Muscle layer of duodenum (tissue), 2 donors: ENCODE measurements at regions not wholly inside any gene's neighbourhood (a gene's known extent, or its start where the extent isn't known, plus 50 kb on each side); places are given as distances from the start of the nearest gene placed in this dataset.
"Not testable (repeated sequence)": the region's sequence is repeated elsewhere in the genome, so short reads cannot be mapped to it uniquely, and the experiment has no call there.

Source experiments
- H3K27ac ChIP-seq: one replicate; pipeline ENCODE4 v1.7.0; 2013; ENCODE audit warnings: mild to moderate bottlenecking, low read length
- H3K27me3 ChIP-seq: one replicate; pipeline ENCODE4 v1.7.0; 2013; ENCODE audit warnings: low read depth, mild to moderate bottlenecking, control low read depth, low read length
- H3K36me3 ChIP-seq, 2 donors: one replicate each; pipeline ENCODE4 v1.7.0; 2013; ENCODE audit warnings: low read length in 2 of 2, control low read depth in 1 of 2, mild to moderate bottlenecking in 1 of 2; ENCODE audit not compliant: insufficient read depth in 2 of 2, control insufficient read depth in 1 of 2
- H3K4me1 ChIP-seq, 2 donors: one replicate each; pipeline ENCODE4 v1.7.0; 2013; ENCODE audit warnings: low read length in 2 of 2, mild to moderate bottlenecking in 2 of 2, control low read depth in 1 of 2, moderate library complexity in 1 of 2; ENCODE audit not compliant: insufficient read depth in 2 of 2, control insufficient read depth in 1 of 2
- H3K4me3 ChIP-seq, 2 donors: one replicate each; pipeline ENCODE4 v1.7.0; 2013; ENCODE audit warnings: low read length in 2 of 2, low read depth in 1 of 2, mild to moderate bottlenecking in 1 of 2
- H3K9me3 ChIP-seq, 2 donors: one replicate each; pipeline ENCODE4 v1.7.0; 2013; ENCODE audit warnings: low read length in 2 of 2, control low read depth in 1 of 2, mild to moderate bottlenecking in 1 of 2; ENCODE audit not compliant: control insufficient read depth in 1 of 2
- donor health status: healthy.

- Histone ChIP-seq H3K27ac (no peak overlapping the region), H3K9me3 (no peaks in the 10 kb centered on the region), H3K4me3 (no peak overlapping the region), H3K27me3 (no peaks in the 10 kb centered on the region), H3K36me3 (no peaks in the 10 kb centered on the region), H3K4me1 (no peaks in the 10 kb centered on the region)
Measured at GRCh38 chr2:192735447-192735846, 540.7 kb upstream of the TMEFF2 start.

GRCh38 chr2:192729369-192729768, 534.6 kb upstream of the TMEFF2 start:
- Histone ChIP-seq H3K36me3 (no peaks in the 10 kb centered on the region), H3K27ac (no peak overlapping the region), H3K4me3 (no peak overlapping the region), H3K9me3 (no peaks in the 10 kb centered on the region), H3K27me3 (no peaks in the 10 kb centered on the region), H3K4me1 (no peaks in the 10 kb centered on the region)

DNA sequence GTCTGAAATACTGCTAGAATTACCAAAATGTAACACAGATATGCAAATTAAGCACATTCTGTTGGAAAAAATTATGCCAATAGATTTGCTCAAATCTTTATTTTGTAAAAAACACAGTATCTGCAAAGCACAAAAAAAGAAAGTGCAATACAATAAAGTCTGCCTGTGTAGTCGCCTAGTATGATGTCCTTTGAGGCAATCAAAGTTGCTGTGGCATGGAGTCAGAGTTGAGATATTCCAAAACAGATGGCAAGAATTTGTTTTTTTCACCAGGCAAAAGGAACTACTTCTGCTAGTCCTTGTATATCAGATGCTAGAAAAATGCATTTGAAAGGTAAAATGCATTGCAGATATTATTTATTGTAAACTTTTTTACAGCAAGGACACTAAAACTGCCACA, 531.3 kb upstream of the TMEFF2 start:
- H3K4me3 ChIP-seq: no peak overlapping the region
- no peaks in the 10 kb centered on the region for H3K36me3 ChIP-seq
- no peaks in the 10 kb centered on the region for H3K27me3 ChIP-seq
- H3K27ac ChIP-seq: no peak overlapping the region
- no peaks in the 10 kb centered on the region for H3K4me1 ChIP-seq
- H3K9me3 ChIP-seq: no peaks in the 10 kb centered on the region

DNA sequence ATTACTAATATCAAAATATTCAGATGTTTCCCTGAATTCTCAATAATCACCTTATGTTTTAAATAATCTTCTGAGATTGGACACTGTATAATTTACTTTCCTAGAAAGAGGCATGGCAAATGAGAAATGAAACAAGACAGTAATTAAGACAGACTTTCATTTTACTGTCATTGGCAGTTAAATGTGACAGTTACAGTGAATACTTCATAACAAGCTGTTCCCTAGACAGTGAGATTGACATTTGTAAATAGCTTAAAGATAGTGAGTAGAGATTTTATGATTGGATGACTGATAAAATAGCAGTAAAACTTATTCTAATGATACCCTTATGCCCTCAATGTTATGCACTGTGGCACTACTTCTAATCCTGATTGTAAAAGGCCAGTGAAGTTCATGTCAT, 524.9 kb upstream of the TMEFF2 start:
- Histone ChIP-seq H3K27ac (no peak overlapping the region), H3K36me3 (no peaks in the 10 kb centered on the region), H3K4me3 (no peak overlapping the region), H3K27me3 (no peaks in the 10 kb centered on the region), H3K4me1 (no peaks in the 10 kb centered on the region), H3K9me3 (no peaks in the 10 kb centered on the region)

GRCh38 chr2:192718340-192718739, 523.6 kb upstream of the TMEFF2 start:
- Histone ChIP-seq H3K36me3 (no peaks in the 10 kb centered on the region), H3K4me1 (no peaks in the 10 kb centered on the region), H3K9me3 (no peaks in the 10 kb centered on the region), H3K4me3 (no peak overlapping the region), H3K27ac (no peak overlapping the region), H3K27me3 (no peaks in the 10 kb centered on the region)

- H3K9me3 ChIP-seq: no peaks in the 10 kb centered on the region
- no peak overlapping the region for H3K4me3 ChIP-seq
- no peaks in the 10 kb centered on the region for H3K4me1 ChIP-seq
- no peaks in the 10 kb centered on the region for H3K27me3 ChIP-seq
- no peaks in the 10 kb centered on the region for H3K36me3 ChIP-seq
- H3K27ac ChIP-seq: no peak overlapping the region
Measured at GRCh38 chr2:192700934-192701333, 506.2 kb upstream of the TMEFF2 start.

DNA sequence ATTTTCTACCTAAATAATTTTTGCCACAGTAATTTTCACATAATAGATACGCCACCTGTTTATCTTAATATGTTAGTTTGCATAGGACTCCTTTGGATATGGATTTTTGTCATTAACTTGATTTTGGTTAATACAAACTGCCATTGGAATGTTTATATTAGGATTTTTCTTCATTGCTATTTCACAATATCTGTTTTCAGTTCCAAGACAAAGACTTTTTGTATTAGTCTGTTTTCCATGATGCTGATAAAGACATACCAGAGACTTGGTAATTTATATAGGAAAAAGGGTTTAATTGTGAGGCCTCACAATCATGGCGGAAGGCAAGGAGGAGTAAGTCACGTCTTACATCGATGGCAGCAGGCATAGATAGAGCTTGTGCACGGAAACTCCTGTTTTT, 503.1 kb upstream of the TMEFF2 start:
- H3K27me3 ChIP-seq: no peaks in the 10 kb centered on the region
- no peak overlapping the region for H3K27ac ChIP-seq
- H3K4me1 ChIP-seq: no peaks in the 10 kb centered on the region
- no peaks in the 10 kb centered on the region for H3K9me3 ChIP-seq
- H3K36me3 ChIP-seq: no peaks in the 10 kb centered on the region
- no peak overlapping the region for H3K4me3 ChIP-seq

DNA sequence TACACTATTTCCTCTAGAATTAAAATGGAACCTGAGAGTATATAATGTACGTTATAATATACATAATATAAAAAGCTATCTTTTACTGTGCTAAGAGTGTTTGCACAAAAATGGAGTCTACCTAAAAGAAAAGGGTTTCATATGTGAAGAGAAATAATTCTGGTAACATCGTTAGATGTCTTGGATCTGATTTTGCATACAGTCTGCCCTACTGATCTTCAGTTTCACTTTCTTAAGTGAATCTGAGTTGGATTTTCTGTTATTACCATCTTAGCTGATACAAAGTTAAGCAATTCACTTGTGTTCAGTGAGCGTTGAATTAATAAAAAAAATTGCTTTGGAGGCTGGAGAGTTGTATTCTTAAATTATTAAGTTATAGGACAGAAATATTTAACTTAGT, 502.1 kb upstream of the TMEFF2 start:
- Histone ChIP-seq H3K4me1 (no peaks in the 10 kb centered on the region), H3K27ac (no peak overlapping the region), H3K36me3 (no peaks in the 10 kb centered on the region), H3K27me3 (no peaks in the 10 kb centered on the region), H3K4me3 (no peak overlapping the region), H3K9me3 (no peaks in the 10 kb centered on the region)

GRCh38 chr2:192687015-192687414, 492.3 kb upstream of the TMEFF2 start:
- Histone ChIP-seq H3K36me3 (no peaks in the 10 kb centered on the region), H3K27ac (no peak overlapping the region), H3K4me1 (no peaks in the 10 kb centered on the region), H3K27me3 (no peaks in the 10 kb centered on the region), H3K9me3 (no peaks in the 10 kb centered on the region), H3K4me3 (no peak overlapping the region)

DNA sequence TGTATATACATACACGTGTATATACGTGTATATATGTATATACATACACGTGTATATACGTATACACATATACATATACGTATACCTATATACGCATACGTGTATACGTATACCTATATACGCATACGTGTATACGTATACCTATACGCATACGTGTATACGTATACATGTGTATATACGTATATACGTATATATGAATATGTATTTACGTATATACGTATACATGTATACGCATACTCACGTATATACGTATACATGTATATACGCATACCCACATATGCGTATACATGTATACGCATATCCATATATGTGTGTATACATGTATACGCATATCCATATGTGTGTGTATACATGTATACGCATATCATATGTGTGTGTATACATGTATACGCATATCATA, 487.8 kb upstream of the TMEFF2 start:
- not testable (repeated sequence) for H3K9me3 ChIP-seq, H3K4me3 ChIP-seq, H3K27me3 ChIP-seq, H3K27ac ChIP-seq, H3K36me3 ChIP-seq, H3K4me1 ChIP-seq

DNA sequence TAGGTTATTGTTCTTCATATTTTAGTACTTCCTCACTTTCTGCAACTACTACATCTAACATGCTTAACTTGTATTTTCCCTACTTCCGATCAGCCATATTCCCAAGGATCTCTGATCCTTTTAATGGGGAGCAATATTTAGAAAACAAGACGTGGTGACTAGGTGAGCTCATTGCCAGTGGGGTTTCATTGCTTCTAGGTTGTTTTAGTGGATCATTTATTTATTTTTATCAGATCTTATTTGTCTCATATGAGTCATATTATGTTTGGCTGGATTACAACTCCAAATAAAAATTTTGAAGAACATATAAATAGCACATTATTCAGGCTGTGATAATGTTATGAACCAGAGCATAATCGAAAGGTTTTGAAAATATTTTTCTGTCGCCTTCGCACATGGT, 480.9 kb upstream of the TMEFF2 start:
- Histone ChIP-seq H3K4me3 (no peak overlapping the region), H3K9me3 (no peaks in the 10 kb centered on the region), H3K4me1 (no peaks in the 10 kb centered on the region), H3K36me3 (no peaks in the 10 kb centered on the region), H3K27ac (no peak overlapping the region), H3K27me3 (no peaks in the 10 kb centered on the region)

DNA sequence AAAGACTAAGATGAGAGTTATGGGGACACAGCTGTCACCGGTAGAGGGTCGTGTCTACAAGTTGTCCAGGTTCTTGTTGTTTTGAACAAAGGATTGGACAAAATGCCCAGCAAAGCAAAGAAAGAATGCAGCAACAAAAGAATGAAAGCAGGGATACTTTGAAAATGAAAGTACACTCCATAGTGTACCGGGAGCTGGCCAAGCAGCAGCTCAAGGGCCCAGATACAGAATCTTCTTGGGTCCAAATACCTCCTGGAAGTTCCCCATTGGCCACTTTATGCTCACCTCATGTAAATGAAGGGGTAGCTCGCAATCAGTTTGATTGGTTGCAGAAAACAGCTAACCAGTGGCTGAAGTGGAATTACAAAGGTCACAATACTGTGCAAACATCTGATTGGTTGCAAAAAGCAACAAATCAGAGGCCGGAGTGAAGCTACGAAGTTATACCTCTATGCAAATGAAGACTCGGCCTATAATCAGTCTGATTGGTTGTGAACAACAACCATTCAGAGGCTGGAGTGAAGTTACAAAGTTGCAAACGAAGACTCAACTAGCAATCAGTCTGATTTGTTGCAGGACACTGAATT, 474.9 kb upstream of the TMEFF2 start:
- Histone ChIP-seq H3K9me3 (no peaks in the 10 kb centered on the region), H3K27ac (no peak overlapping the region)

More for the DNA sequence above, 474.9 kb upstream of the TMEFF2 start:
- H3K36me3 ChIP-seq: no peaks in the 10 kb centered on the region
- no peaks in the 10 kb centered on the region for H3K4me1 ChIP-seq
- H3K4me3 ChIP-seq: no peak overlapping the region
- no peaks in the 10 kb centered on the region for H3K27me3 ChIP-seq
